H1 (cell line): ENCODE measurements at regions not wholly inside any gene's neighbourhood (a gene's known extent, or its start where the extent isn't known, plus 50 kb on each side); places are given as distances from the start of the nearest gene placed in this dataset.

Experiments
- CTCF ChIA-PET: fragments of 300-600 bp; sonication (Branson Sonifier 250); formaldehyde crosslinking; loops from one replicate; lab custom pipeline; 2021; ENCODE audit not compliant: partially characterized antibody; lab: Charles Lee
- POLR2A ChIA-PET: fragments of 300-600 bp; sonication (Branson Sonifier 250); formaldehyde crosslinking; loops from one replicate; lab custom pipeline; 2021; ENCODE audit warnings: inconsistent platforms; ENCODE audit not compliant: partially characterized antibody; lab: Charles Lee
- DNase-seq, 2 experiments: peaks; one replicate each; pipeline versions ENCODE4 v3.0.0 to v3.0.0-alpha.2; 2010 to 2022; ENCODE audit warnings: low spot score in 2 of 2, low read depth in 1 of 2, mixed read lengths in 1 of 2
- FAIRE-seq: peaks from 2 replicates; lab custom pipeline; 2011; peaks lifted over from hg19 to GRCh38; lab: Jason Lieb, UNC
- H2AFZ ChIP-seq: 2 replicates; pipeline ENCODE4 v1.8.1; 2012; ENCODE audit warnings: low read length, inconsistent platforms
- H2AK5ac ChIP-seq: 2 replicates; pipeline ENCODE4 v1.6.1; 2013; ENCODE audit warnings: low read depth, low read length
- H2BK120ac ChIP-seq: replicated peaks from 2 replicates; pipeline ENCODE3; 2013; ENCODE audit warnings: low read depth, low read length, inconsistent platforms
- H2BK12ac ChIP-seq: 2 replicates; pipeline ENCODE4 v1.6.1; 2013; ENCODE audit warnings: low read depth, low read length
- H2BK15ac ChIP-seq: 2 replicates; pipeline ENCODE4 v1.6.1; 2013; ENCODE audit warnings: low read length
- H2BK20ac ChIP-seq: 2 replicates; pipeline ENCODE4 v1.6.1; 2013; ENCODE audit warnings: low read length
- H2BK5ac ChIP-seq: 2 replicates; pipeline ENCODE4 v1.6.1; 2013; ENCODE audit warnings: low read depth, low read length
- H3K14ac ChIP-seq: 2 replicates; pipeline ENCODE4 v1.6.1; 2013; ENCODE audit warnings: inconsistent platforms; ENCODE audit not compliant: insufficient read length
- H3K18ac ChIP-seq: 2 replicates; pipeline ENCODE4 v1.6.1; 2013; ENCODE audit warnings: low read length; ENCODE audit errors: extremely low read depth
- H3K23ac ChIP-seq: 2 replicates; pipeline ENCODE4 v1.6.1; 2013; ENCODE audit warnings: inconsistent platforms; ENCODE audit not compliant: insufficient read length
- H3K23me2 ChIP-seq: 2 replicates; pipeline ENCODE4 v1.6.1; 2013; ENCODE audit warnings: low read depth, low read length
- H3K27ac ChIP-seq: 2 replicates; pipeline ENCODE4 v1.6.1; 2011; ENCODE audit warnings: low read depth, low read length, inconsistent platforms
- H3K27me3 ChIP-seq, 4 experiments: replicated peaks in 1 of 4; 1 replicate in 1 of 4; 2 replicates in 3 of 4; pipeline versions ENCODE4 v1.6.1 to v1.8.1; 2011 to 2013; ENCODE audit warnings: low read length in 3 of 4, mild to moderate bottlenecking in 3 of 4, inconsistent platforms in 2 of 4, mixed read lengths in 2 of 4, moderate library complexity in 1 of 4; ENCODE audit not compliant: control insufficient read depth in 3 of 4, insufficient read depth in 3 of 4; ENCODE audit errors: extremely low read depth in 1 of 4
- H3K36me3 ChIP-seq, 4 experiments: 2 replicates each; pipeline versions ENCODE4 v1.6.1 to v1.8.1; 2011 to 2013; ENCODE audit warnings: mild to moderate bottlenecking in 4 of 4, low read length in 3 of 4, moderate library complexity in 2 of 4, control low read depth in 1 of 4, inconsistent platforms in 1 of 4; ENCODE audit not compliant: insufficient read depth in 4 of 4, control insufficient read depth in 2 of 4
- H3K4ac ChIP-seq: replicated peaks from 2 replicates; pipeline ENCODE3; 2013; ENCODE audit warnings: low read length, low read depth, mixed read lengths, inconsistent platforms; ENCODE audit not compliant: insufficient read length
- H3K4me1 ChIP-seq, 4 experiments: replicated peaks in 1 of 4; 1 replicate in 1 of 4; 2 replicates in 3 of 4; pipeline versions ENCODE4 v1.6.1 to v1.8.1; 2011 to 2013; ENCODE audit warnings: low read length in 3 of 4, inconsistent platforms in 2 of 4, mixed read lengths in 1 of 4; ENCODE audit not compliant: insufficient read depth in 4 of 4, control insufficient read depth in 3 of 4
- H3K4me2 ChIP-seq, 2 experiments: 2 replicates each; pipeline versions ENCODE4 v1.6.1 to v1.8.1; 2011 to 2013; ENCODE audit warnings: low read depth in 2 of 2, low read length in 2 of 2, control low read depth in 1 of 2, inconsistent platforms in 1 of 2, mild to moderate bottlenecking in 1 of 2; ENCODE audit not compliant: insufficient read depth in 1 of 2
- H3K4me3 ChIP-seq, 4 experiments: fragments of 200-600, 300-600 bp in 1 of 4; sonication (generic), shearing (Covaris generic), sonication (Bioruptor Twin) in 1 of 4; 2 replicates each; pipeline versions ENCODE4 v1.5.1 to v1.8.1; 2011 to 2016; ENCODE audit warnings: low read length in 4 of 4, low read depth in 3 of 4, control low read depth in 2 of 4, inconsistent platforms in 2 of 4, mild to moderate bottlenecking in 2 of 4, mixed read lengths in 1 of 4, moderate library complexity in 1 of 4; ENCODE audit not compliant: insufficient read depth in 2 of 4; ENCODE audit errors: extremely low read depth in 1 of 4
- H3K56ac ChIP-seq: replicated peaks from 2 replicates; pipeline ENCODE3; 2013; ENCODE audit warnings: low read depth, mild to moderate bottlenecking, mixed read lengths, low read length, inconsistent platforms; ENCODE audit not compliant: insufficient read length
- H3K79me1 ChIP-seq: 2 replicates; pipeline ENCODE4 v1.6.1; 2013; ENCODE audit warnings: low read depth, low read length, control low read depth
- H3K79me2 ChIP-seq, 2 experiments: 2 replicates each; pipeline versions ENCODE4 v1.6.1 to v1.8.1; 2012 to 2013; ENCODE audit warnings: low read length in 2 of 2, mild to moderate bottlenecking in 2 of 2, inconsistent platforms in 1 of 2; ENCODE audit not compliant: insufficient read depth in 2 of 2, control insufficient read depth in 1 of 2
- H3K9ac ChIP-seq, 4 experiments: replicated peaks in 1 of 4; 1 replicate in 1 of 4; 2 replicates in 3 of 4; pipeline versions ENCODE4 v1.6.1 to v1.8.1; 2011 to 2013; ENCODE audit warnings: low read depth in 3 of 4, low read length in 3 of 4, control low read depth in 2 of 4, mild to moderate bottlenecking in 2 of 4, moderate library complexity in 2 of 4, inconsistent platforms in 1 of 4; ENCODE audit errors: extremely low read depth in 1 of 4
- H3K9me3 ChIP-seq, 2 experiments: 2 replicates each; pipeline versions ENCODE4 v1.6.1 to v1.8.1; 2012 to 2013; ENCODE audit warnings: mild to moderate bottlenecking in 2 of 2, moderate library complexity in 2 of 2, control low read depth in 1 of 2, inconsistent platforms in 1 of 2, low read depth in 1 of 2, low read length in 1 of 2, mixed read lengths in 1 of 2; ENCODE audit not compliant: insufficient read depth in 2 of 2
- H4K20me1 ChIP-seq, 2 experiments: replicated peaks in 1 of 2; 2 replicates each; pipeline versions ENCODE3 to v1.8.1; 2011 to 2013; ENCODE audit warnings: inconsistent platforms in 2 of 2, low read length in 2 of 2, mild to moderate bottlenecking in 1 of 2; ENCODE audit not compliant: insufficient read depth in 2 of 2, control insufficient read depth in 1 of 2
- H4K5ac ChIP-seq: 2 replicates; pipeline ENCODE4 v1.6.1; 2013; ENCODE audit warnings: low read length, low read depth, mixed read lengths, inconsistent platforms; ENCODE audit not compliant: insufficient read length
- H4K8ac ChIP-seq: 2 replicates; pipeline ENCODE4 v1.8.0; 2013; ENCODE audit warnings: mild to moderate bottlenecking, moderate library complexity, low read length, inconsistent platforms; ENCODE audit not compliant: insufficient read depth; ENCODE audit errors: extremely low read depth
- H4K91ac ChIP-seq: replicated peaks from 2 replicates; pipeline ENCODE3; 2013; ENCODE audit warnings: low read length, mixed read lengths, inconsistent platforms; ENCODE audit not compliant: insufficient read length
- ASH2L ChIP-seq: fragments of 200-600, 300-600 bp; sonication (generic); IDR thresholded peaks from one replicate; pipeline ENCODE4 v1.7.1; 2017; ENCODE audit warnings: low read length
- RBBP5 ChIP-seq: IDR thresholded peaks from 2 replicates; pipeline ENCODE4 v1.7.1; 2012; ENCODE audit warnings: low read depth, mild to moderate bottlenecking, inconsistent platforms, low read length, moderate library complexity, borderline replicate concordance
- RNF2 ChIP-seq: fragments of 200-900, 300-1000 bp; sonication (generic); IDR thresholded peaks from 2 replicates; pipeline ENCODE4 v1.7.1; 2016; ENCODE audit warnings: borderline replicate concordance, low read depth, mild to moderate bottlenecking, antibody characterized with exemption, low read length; ENCODE audit not compliant: poor library complexity, severe bottlenecking; ENCODE audit errors: missing control alignments
- SP2 ChIP-seq: IDR thresholded peaks from 2 replicates; pipeline ENCODE4 v1.6.1; 2012; ENCODE audit warnings: mild to moderate bottlenecking, low read length, inconsistent platforms
- WGBS, 2 experiments: shearing (Covaris generic) in 1 of 2; methylation state at CpG; one replicate each; pipeline versions ENCODE4 v1.1.6 to v1.1.7; 2013 to 2015; ENCODE audit warnings: low lambda C conversion rate in 2 of 2, mixed read lengths in 2 of 2, inconsistent platforms in 1 of 2, low coverage in 1 of 2, missing lambda C conversion rate in 1 of 2; ENCODE audit not compliant: insufficient replicate concordance in 2 of 2, insufficient coverage in 1 of 2, insufficient read length in 1 of 2; ENCODE audit errors: extremely low coverage in 1 of 2, missing lambda C conversion rate in 1 of 2; 5-methylcytosine and 5-hydroxymethylcytosine counted together

DNA sequence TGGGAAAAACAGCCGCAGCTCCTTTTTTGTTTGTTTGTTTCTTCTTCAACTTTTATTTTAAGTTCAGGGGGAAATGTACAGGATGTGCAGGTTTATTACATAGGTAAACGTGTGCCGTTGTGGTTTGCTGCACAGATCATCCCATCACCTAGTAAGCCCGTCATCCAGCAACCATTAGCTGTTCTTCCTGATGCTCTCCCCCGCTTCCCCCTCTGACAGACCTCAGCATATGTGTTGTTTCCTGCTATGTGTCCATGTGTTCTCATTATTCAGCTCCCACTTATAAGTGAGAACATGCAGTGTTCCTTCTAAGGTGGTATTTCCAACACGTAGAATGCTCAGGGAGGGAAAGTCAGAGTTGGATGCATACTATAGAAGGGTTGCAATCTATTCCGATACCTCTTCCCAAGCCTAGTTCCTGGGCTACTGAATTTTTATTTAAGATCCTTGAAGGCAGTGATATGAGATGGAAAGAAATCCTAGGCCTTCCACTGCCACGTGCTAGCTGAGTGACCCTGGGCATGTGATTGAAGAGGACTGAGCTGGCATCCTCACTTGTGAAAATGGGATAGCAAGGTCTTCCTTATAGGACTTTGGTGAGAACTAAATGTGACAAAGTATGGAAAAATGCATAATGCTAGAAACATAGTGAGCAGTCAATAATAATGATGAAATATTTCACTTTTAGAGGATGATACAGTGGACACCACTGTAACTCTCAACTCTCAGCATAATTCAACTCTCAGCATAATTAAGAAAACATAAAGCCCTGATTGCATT is 278.5 kb downstream of the REEP3 start:
- FAIRE-seq = no peak
- H2BK15ac ChIP-seq = no peak overlapping the region
- no peak overlapping the region for H3K56ac ChIP-seq
- no peaks in the 10 kb centered on the region for H3K9me3 ChIP-seq
- ChIA-PET POLR2A (no interaction called here), CTCF (interaction anchor here (0.8 to 2.0 kb wide), 5 partner anchors 20 to 170 kb away, joined by 3 to 6 read pairs (median 3); no protein-coding TSS in a partner anchor)
- no peak overlapping the region for H3K23ac ChIP-seq
- no peak for DNase-seq
- H3K27ac ChIP-seq = no peak overlapping the region
- H4K8ac ChIP-seq = no peak overlapping the region
- H2BK120ac ChIP-seq = no peak overlapping the region
- H4K91ac ChIP-seq = no peak overlapping the region
- 91% methylated on average over 8 of the region's 8 CpGs; no CpG with 5 or more reads in 1 of the 2 experiments for WGBS, 2 experiments
- H3K9ac ChIP-seq = no peak overlapping the region
- H3K36me3 ChIP-seq = no peaks in the 10 kb centered on the region
- TF ChIP-seq SP2 = no peak
- no peak for TF ChIP-seq RBBP5
- no peak for TF ChIP-seq RNF2
- TF ChIP-seq ASH2L = no peak
- H3K4me1 ChIP-seq = peaks cover 0 to 3% (median 3%) of the 10 kb centered on the region in 4 experiments; a peak in 3 of 7 replicates
- H2AFZ ChIP-seq = no peak overlapping the region; the same call in 1 of the 2 replicates
- H3K4me3 ChIP-seq = no peak overlapping the region
- H3K18ac ChIP-seq = no peak overlapping the region
- H2BK5ac ChIP-seq = no peak overlapping the region
- no peak overlapping the region for H4K5ac ChIP-seq
- no peaks in the 10 kb centered on the region for H3K79me1 ChIP-seq
- H4K20me1 ChIP-seq = no peaks in the 10 kb centered on the region
- H3K27me3 ChIP-seq = no peaks in the 10 kb centered on the region
- H3K14ac ChIP-seq = no peak overlapping the region
- H3K4ac ChIP-seq = no peak overlapping the region
- H2BK20ac ChIP-seq = no peak overlapping the region
- H3K4me2 ChIP-seq = no peak overlapping the region
- H3K79me2 ChIP-seq = no peaks in the 10 kb centered on the region
- H3K23me2 ChIP-seq = no peaks in the 10 kb centered on the region
- no peak overlapping the region for H2AK5ac ChIP-seq
- H2BK12ac ChIP-seq = no peak overlapping the region
